ENCODE measurements at regions not wholly inside any gene's neighbourhood (a gene's known extent, or its start where the extent isn't known, plus 50 kb on each side); places are given as distances from the start of the nearest gene placed in this dataset.
A peak's percentile ranks its signal among the peaks of the same experiment; 100 is the strongest.

- no peak for DNase-seq (ENCODE audit: low read depth, low spot score)
Observed at GRCh38 chr4:83724485-83725335, 188.8 kb downstream of the GPAT3 start.

GRCh38 chr4:83723609-83724008 lies 187.7 kb downstream of the GPAT3 start:
- DNase-seq (ENCODE audit: low read depth, low spot score): no peak

- no peak for DNase-seq (ENCODE audit: low read depth, low spot score)
Observed at GRCh38 chr4:83722730-83723269, 186.9 kb downstream of the GPAT3 start.

- no peak for DNase-seq (ENCODE audit: low read depth, low spot score)
Observed at GRCh38 chr4:83716874-83717273, 181.0 kb downstream of the GPAT3 start.

GRCh38 chr4:83712890-83713289 lies 177.0 kb downstream of the GPAT3 start:
- no peak for DNase-seq (ENCODE audit: low read depth, low spot score)

GRCh38 chr4:83709627-83710026 lies 173.7 kb downstream of the GPAT3 start:
- no peak for DNase-seq (ENCODE audit: low read depth, low spot score)

- DNase-seq (ENCODE audit: low read depth, low spot score): peak; percentile 20
Observed at GRCh38 chr4:83708500-83709175, 172.7 kb downstream of the GPAT3 start.

GRCh38 chr4:83704786-83705185 lies 168.9 kb downstream of the GPAT3 start:
- DNase-seq (ENCODE audit: low read depth, low spot score): no peak

GRCh38 chr4:83703752-83704151 lies 167.8 kb downstream of the GPAT3 start:
- DNase-seq (ENCODE audit: low read depth, low spot score): no peak

GRCh38 chr4:83701041-83701440 lies 165.1 kb downstream of the GPAT3 start:
- no peak for DNase-seq (ENCODE audit: low read depth, low spot score)

- DNase-seq (ENCODE audit: low read depth, low spot score): no peak
Observed at GRCh38 chr4:83699358-83699757, 163.4 kb downstream of the GPAT3 start.

GRCh38 chr4:83692028-83692427 lies 156.1 kb downstream of the GPAT3 start:
- DNase-seq (ENCODE audit: low read depth, low spot score): no peak

GRCh38 chr4:83686166-83686565 lies 150.3 kb downstream of the GPAT3 start:
- DNase-seq (ENCODE audit: low read depth, low spot score): no peak

- no peak for DNase-seq (ENCODE audit: low read depth, low spot score)
Observed at GRCh38 chr4:83679692-83680091, 143.8 kb downstream of the GPAT3 start.

GRCh38 chr4:83679254-83679653 lies 143.3 kb downstream of the GPAT3 start:
- DNase-seq (ENCODE audit: low read depth, low spot score): no peak

GRCh38 chr4:83677656-83678055 lies 141.7 kb downstream of the GPAT3 start:
- no peak for DNase-seq (ENCODE audit: low read depth, low spot score)

- no peak for DNase-seq (ENCODE audit: low read depth, low spot score)
Observed at GRCh38 chr4:83664741-83665140, 128.8 kb downstream of the GPAT3 start.

GRCh38 chr4:83664071-83664470 lies 128.2 kb downstream of the GPAT3 start:
- DNase-seq (ENCODE audit: low read depth, low spot score): no peak

- no peak for DNase-seq (ENCODE audit: low read depth, low spot score)
Observed at GRCh38 chr4:83662204-83662603, 126.3 kb downstream of the GPAT3 start.

GRCh38 chr4:83661359-83661758 lies 125.5 kb downstream of the GPAT3 start:
- no peak for DNase-seq (ENCODE audit: low read depth, low spot score)

- DNase-seq (ENCODE audit: low read depth, low spot score): no peak
Observed at GRCh38 chr4:83660578-83660977, 124.7 kb downstream of the GPAT3 start.

- DNase-seq (ENCODE audit: low read depth, low spot score): no peak
Observed at GRCh38 chr4:83658806-83659205, 122.9 kb downstream of the GPAT3 start.

GRCh38 chr4:83657336-83657735 lies 121.4 kb downstream of the GPAT3 start:
- DNase-seq (ENCODE audit: low read depth, low spot score): no peak
